SU-DHL-6 (cell line): ENCODE measurements at regions not wholly inside any gene's neighbourhood (a gene's known extent, or its start where the extent isn't known, plus 50 kb on each side); places are given as distances from the start of the nearest gene placed in this dataset.

Experiments used
- EZH2phosphoT487 ChIP-seq: fragments of 200-600 bp; sonication (generic), shearing (Covaris generic); conservative IDR thresholded peaks from 2 replicates; pipeline ENCODE4 v1.6.1; 2018; ENCODE audit warnings: mild to moderate bottlenecking, antibody characterized with exemption, low read length, moderate library complexity, mixed read lengths
- TF ChIP-seq, protein P1 (sequence below): fragments of 200-600 bp; sonication (generic); IDR thresholded peaks from one replicate; pipeline ENCODE4 v1.5.1; 2017; ENCODE audit warnings: antibody characterized with exemption, mild to moderate bottlenecking, low read length, moderate library complexity; ENCODE audit not compliant: insufficient read depth, poor library complexity, severe bottlenecking

- TF ChIP-seq, protein P1, sequence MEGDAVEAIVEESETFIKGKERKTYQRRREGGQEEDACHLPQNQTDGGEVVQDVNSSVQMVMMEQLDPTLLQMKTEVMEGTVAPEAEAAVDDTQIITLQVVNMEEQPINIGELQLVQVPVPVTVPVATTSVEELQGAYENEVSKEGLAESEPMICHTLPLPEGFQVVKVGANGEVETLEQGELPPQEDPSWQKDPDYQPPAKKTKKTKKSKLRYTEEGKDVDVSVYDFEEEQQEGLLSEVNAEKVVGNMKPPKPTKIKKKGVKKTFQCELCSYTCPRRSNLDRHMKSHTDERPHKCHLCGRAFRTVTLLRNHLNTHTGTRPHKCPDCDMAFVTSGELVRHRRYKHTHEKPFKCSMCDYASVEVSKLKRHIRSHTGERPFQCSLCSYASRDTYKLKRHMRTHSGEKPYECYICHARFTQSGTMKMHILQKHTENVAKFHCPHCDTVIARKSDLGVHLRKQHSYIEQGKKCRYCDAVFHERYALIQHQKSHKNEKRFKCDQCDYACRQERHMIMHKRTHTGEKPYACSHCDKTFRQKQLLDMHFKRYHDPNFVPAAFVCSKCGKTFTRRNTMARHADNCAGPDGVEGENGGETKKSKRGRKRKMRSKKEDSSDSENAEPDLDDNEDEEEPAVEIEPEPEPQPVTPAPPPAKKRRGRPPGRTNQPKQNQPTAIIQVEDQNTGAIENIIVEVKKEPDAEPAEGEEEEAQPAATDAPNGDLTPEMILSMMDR: no peak
- no peak for TF ChIP-seq EZH2phosphoT487
These were observed 358.2 kb downstream of the MN1 start for GRCh38 chr22:27443306-27443705.
